GM08714 (cell line): ENCODE measurements at regions not wholly inside any gene's neighbourhood (a gene's known extent, or its start where the extent isn't known, plus 50 kb on each side); places are given as distances from the start of the nearest gene placed in this dataset.
"Not testable (repeated sequence)": the region's sequence is repeated elsewhere in the genome, so short reads cannot be mapped to it uniquely, and the experiment has no call there.

ENCODE experiments used
- H3K4me3 ChIP-seq: fragments of 200-500 bp; sonication (Bioruptor generic); 2 replicates; pipeline ENCODE4 v1.5.1; 2014; ENCODE audit warnings: mild to moderate bottlenecking, low read length, inconsistent platforms
- ZNF274 ChIP-seq: IDR thresholded peaks from 2 replicates; pipeline ENCODE4 v1.6.1; 2012; ENCODE audit warnings: mild to moderate bottlenecking, low read depth, low read length

DNA sequence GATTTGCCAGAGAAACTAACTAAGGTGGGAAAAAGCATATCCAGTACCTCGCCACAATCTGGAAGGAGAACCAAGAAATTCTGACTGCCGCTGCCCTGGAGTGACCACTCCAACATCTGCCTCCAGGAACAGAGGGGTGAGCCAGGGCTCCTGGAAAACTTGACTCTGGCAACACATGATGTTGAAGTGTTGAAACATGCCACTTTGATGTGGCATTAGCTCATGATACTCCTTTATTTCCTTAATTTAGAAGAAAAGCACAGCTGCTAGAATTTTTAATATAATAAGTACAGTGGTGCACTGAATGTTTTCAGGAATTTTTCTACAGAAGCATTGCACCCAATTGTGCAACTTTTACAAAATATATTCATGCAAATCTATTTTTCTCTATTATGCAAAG is 109.9 kb upstream of the BCL6 start:
- H3K4me3 ChIP-seq = no peak overlapping the region
- no peak for TF ChIP-seq ZNF274

DNA sequence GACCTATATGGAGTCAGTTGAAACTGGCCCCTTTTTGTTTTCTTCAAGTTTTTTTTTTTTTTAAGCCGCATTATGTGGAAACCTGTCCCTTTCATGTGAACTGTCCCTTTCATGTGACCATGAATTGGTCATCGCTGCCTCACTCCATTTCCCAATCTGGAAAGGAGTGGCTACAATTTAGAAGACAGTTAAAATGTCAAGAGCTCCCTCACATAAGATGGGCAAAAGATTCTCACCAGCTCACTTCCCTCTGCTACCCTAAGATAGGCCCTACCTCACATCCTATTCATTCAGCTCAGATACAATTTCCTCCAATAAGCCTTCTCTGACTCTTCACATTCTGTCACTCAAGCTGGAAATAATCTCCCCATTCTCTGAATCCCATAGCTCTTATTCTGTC is 111.3 kb upstream of the BCL6 start:
- TF ChIP-seq ZNF274 = no peak

DNA sequence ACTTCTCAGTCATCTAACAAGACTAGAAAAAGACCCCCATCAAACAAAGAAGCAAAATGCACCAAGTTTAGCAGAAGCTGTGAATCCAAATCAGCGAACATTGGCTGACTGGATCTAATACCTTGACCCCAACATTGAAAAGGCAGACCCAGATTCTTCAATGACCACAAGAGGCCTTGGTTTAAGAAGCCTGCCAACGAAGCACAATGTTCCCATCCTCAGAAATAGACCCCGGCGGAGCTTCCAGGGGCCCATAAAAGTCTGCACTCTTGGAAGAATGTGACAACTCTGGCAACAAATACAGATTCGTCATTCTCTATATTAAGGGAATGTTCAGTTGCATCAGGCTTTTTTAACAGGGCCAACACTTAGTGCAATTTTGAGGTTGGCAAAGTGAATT is 112.8 kb upstream of the BCL6 start:
- TF ChIP-seq ZNF274 = no peak
- H3K4me3 ChIP-seq = no peak overlapping the region

More for the DNA sequence above, 111.3 kb upstream of the BCL6 start:
- no peak overlapping the region for H3K4me3 ChIP-seq

DNA sequence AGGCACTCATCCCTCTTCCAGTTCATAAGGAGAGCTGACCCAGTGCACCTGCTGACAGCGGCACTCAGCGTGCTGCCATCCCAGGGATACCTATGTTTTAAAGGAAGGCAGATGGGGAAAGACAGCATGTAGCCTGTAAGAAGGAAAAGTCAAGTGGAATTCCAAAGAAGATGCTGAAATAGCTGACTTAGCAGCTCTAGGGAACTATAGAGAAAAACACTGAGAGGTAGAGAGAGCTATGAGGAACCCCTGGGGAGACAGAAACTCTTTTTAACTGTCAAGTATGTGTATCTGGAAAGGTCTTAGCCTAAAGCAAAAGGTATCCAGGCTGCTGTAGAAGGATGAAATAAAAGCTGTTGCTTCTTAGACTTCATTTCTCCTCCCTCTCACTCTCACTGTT is 113.4 kb upstream of the BCL6 start:
- no peak for TF ChIP-seq ZNF274
- no peak overlapping the region for H3K4me3 ChIP-seq

DNA sequence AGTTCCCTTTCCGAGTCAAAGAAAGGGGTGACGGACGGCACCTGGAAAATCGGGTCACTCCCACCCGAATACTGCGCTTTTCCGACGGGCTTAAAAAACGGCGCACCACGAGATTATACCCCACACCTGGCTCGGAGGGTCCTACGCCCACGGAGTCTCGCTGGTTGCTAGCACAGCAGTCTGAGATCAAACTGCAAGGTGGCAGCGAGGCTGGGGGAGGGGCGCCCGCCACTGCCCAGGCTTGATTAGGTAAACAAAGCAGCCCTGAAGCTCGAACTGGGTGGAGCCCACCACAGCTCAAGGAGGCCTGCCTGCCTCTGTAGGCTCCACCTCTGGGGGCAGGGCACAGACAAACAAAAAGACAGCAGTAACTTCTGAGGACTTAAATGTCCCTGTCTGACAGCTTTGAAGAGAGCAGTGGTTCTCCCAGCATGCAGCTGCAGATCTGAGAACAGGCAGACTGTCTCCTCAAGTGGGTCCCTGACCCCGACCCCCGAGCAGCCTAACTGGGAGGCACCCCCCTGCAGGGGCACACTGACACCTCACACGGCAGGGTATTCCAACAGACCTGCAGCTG is 117.5 kb upstream of the BCL6 start:
- H3K4me3 ChIP-seq = not testable (repeated sequence)

DNA sequence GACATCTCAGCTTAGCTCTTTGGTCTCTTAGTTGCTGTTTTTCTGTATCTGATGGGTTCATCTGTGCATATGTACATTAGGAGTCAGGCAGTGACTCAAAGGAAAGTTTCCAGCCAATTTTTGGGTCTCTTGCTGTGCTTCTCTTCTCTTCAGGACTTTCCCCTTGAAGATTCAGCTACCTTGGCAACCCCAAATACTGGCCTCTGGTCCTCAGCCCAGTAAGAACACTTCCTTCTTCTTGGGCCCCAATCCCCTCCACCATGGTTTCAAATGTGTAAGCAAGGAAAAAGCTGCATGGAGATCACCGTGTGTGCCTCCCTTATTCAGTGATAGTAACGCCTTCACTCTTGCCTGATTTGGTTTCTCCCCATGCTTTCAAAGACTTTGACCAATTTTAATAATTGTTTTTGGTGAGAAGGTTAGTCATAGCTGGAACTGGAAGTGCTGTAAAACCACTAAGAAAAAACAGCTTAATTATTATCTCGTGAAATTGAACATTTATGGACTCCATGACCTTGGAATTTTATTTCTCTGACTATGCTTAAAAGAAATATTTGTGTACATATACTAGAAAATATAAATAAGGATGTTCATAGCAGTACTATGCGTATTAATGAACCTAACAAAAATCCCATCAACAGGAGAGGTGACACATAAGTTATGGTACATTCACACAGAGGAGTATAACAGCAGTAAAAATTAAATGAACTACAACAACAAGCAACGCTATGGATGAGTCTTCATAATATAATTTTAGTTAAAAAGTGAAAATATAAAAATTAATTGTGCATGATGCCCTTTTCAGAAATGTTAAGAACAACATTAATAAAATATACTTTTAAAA is 125.3 kb upstream of the BCL6 start:
- TF ChIP-seq ZNF274 = no peak
- H3K4me3 ChIP-seq = no peak overlapping the region

DNA sequence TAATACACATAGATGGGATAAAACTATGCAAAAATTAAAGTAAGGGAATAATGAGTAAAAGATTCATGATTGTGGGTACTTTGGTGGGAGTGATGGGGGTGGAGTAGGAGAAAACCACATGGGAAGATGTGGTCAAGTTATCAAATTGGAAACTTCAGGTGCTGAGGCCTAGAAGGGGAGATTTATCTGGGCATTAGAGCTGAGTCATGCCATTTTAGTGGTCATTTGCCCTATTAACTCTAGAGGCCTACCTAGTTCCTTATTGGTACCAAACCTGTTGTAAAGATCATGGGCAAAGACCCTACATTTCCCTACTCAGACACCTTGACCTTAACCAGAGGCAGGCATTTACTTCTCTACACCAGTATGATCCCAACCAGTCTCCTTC is 125.9 kb upstream of the BCL6 start:
- TF ChIP-seq ZNF274 = no peak
- no peak overlapping the region for H3K4me3 ChIP-seq

DNA sequence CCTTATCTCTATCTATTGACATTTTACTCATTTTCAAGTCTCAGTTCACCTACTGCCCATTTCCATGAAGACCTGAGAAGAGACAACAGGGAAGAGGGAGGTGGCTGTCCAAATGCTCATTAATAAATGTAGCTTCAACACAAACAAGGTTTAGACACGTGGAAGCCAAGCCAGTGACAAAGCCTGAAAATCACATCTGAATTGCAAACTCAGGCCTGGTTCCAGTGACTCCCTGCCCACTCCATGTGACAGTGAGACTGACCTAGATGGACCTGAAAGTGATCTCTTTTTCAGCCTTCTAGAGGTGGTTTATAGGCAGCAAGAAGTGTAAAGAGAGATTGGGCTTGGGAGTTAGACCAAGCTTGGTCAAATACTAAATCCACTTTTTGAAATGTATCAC is 126.6 kb upstream of the BCL6 start:
- no peak overlapping the region for H3K4me3 ChIP-seq
- no peak for TF ChIP-seq ZNF274

DNA sequence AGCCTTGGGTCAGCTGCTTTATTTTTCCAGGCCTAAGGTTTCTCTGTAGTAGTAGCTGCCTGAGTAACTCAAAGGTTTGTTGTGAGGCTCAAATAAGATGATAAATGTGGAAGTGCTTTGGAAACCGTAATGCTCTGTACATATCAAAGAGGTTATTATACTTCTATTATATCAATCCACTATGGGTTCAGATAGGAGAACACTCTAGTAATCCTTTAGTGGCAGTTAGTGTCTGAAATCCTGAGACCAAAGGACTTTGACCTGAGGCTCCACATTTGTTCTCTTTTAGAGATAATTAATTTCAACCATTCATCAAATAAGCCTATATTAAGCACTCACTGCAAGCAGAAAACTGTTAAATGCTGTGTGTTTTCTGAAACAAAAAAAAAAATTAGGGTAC is 128.6 kb upstream of the BCL6 start:
- no peak overlapping the region for H3K4me3 ChIP-seq
- no peak for TF ChIP-seq ZNF274

DNA sequence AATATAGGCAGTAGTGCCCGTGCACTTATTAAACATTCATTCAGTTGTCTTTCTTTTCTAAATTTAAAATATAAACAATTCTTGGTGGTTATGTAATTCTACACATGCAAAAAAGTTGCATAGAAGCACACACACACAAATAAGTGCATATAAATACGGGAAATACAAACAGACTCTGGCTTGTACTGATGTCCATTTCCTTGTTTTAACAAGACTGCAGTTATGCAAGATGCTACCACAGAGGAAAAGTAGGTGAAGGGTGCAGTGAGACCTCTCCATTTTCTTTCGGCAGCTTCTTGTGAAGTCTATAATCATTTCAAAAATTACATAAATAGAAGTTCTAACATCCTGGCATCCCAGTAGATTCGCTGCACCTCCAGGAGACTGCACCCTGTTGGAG is 130.6 kb upstream of the BCL6 start:
- no peak for TF ChIP-seq ZNF274
- H3K4me3 ChIP-seq = no peak overlapping the region

DNA sequence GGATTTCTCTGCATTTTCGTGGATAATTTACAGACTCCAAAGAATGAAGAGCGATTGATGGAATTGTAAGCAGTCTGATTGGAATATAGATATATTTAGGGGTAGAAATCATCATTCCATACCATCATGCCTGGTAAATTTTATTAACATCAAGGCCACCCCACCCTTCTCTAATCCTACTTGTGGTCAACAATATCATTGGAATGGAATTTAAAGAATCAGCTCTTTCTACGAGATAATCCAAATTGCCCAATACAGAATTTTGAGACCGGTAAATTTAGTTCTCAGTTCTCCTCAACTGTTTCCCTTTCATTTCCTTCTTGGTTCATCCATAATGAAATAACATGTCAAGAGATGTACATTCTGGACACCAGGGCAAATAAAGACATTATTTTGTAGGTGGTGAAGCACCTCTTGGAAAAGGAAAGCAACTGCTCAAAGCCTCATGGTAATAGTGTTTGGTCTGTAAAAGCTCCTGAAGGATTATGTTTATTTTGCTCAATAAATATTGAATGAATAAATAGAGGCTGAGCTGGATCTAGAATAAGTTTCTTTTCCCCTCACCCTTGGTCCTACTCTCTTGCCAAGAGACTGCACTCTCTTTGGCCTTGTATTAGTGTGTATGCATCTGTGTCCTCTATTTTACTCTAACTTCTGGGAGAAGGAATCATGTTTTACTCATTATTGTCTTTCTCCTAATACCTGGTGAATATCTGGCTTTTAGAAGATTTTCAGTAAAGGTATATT is 133.7 kb upstream of the BCL6 start:
- TF ChIP-seq ZNF274 = no peak
- no peak overlapping the region for H3K4me3 ChIP-seq

DNA sequence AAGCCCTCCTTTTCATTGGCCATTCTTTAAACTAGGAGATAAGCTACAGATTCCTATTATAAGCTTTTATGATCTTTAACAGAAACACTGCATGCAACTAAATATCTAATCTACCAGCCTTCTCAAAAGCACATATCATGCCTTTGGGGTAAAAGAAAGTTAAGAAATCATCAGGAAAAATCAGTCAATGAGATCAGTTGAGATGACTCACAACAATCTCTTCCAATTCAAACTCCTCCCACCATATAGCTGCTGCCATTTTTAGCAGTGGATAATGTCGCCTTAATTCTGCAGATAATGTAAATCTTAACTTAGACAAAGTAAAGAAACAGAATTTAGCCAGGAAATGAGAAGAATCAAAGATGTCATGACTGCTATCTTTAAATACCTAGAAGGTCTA is 135.2 kb upstream of the BCL6 start:
- no peak for TF ChIP-seq ZNF274
- H3K4me3 ChIP-seq = no peak overlapping the region

DNA sequence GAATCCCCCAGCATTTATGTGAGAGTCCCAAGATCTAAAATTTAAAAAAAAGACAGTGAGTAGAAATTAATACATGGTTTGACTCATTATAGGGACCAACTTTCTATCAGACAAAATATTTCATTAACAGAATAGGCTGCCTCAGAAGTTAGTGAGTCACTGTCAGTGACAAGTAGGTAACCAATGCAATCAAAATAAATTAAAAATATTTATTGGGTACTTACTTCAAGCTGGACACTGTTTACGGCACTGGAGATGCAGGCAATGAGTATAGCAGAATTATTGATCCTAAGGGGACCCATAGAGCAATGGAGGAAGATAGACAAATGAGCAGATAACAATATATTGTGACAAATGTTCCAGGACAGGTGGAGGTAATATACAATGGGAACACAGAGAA is 135.6 kb upstream of the BCL6 start:
- no peak overlapping the region for H3K4me3 ChIP-seq
- TF ChIP-seq ZNF274 = no peak

DNA sequence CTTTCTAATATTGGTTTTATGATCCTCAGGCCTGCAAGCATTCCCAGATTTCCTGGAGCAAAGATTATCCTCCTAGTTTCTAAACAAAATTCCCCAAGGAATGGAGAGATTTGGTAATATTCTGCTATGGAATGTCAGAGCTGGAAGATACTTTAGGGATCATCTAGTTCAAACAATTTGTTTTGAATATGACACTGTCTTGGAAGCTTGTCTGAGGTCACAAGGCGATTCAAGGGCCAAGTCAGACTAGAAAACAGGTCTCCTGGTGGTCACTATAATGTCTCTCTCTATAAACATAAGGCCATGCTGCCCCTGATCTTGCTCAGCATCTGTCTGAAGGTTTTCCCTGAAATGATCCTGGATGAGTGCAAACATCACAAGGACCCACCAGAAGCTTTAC is 143.4 kb upstream of the BCL6 start:
- no peak for TF ChIP-seq ZNF274
- H3K4me3 ChIP-seq = no peak overlapping the region

DNA sequence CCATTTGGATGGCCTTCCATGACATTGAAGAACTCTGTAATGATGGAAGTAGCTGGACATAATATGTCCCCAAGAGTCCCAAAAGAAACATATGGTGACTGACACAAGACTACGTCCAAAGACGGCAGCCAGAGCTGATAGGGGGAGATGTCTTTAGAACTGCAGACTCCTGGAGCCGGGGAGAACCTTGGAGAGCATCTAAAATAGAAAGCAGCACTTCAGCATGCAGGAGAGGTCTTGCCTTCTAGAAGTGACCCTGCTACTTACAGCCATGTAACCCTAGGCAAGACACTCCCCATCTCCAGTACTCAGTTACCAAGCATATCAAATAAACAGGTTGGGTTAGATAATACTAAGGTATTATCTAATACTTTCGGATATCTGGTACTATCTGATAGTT is 143.8 kb upstream of the BCL6 start:
- no peak overlapping the region for H3K4me3 ChIP-seq
- no peak for TF ChIP-seq ZNF274
